A673 (cell line): ENCODE measurements at regions not wholly inside any gene's neighbourhood (a gene's known extent, or its start where the extent isn't known, plus 50 kb on each side); places are given as distances from the start of the nearest gene placed in this dataset.

Experiments
- EZH2 ChIP-seq: fragments of 200-600 bp; sonication (generic); IDR thresholded peaks from 2 replicates; pipeline ENCODE4 v1.6.1; 2017; ENCODE audit warnings: borderline replicate concordance, low read depth, mild to moderate bottlenecking, mixed read lengths, antibody characterized with exemption, low read length; ENCODE audit not compliant: poor library complexity, severe bottlenecking
- TF ChIP-seq, protein P1 (sequence below): fragments of 300-800, 200-600 bp; sonication (generic); conservative IDR thresholded peaks from 2 replicates; pipeline ENCODE4 v1.5.1; 2017; ENCODE audit warnings: low read depth, mild to moderate bottlenecking, antibody characterized with exemption, low read length, moderate library complexity, mixed read lengths

DNA sequence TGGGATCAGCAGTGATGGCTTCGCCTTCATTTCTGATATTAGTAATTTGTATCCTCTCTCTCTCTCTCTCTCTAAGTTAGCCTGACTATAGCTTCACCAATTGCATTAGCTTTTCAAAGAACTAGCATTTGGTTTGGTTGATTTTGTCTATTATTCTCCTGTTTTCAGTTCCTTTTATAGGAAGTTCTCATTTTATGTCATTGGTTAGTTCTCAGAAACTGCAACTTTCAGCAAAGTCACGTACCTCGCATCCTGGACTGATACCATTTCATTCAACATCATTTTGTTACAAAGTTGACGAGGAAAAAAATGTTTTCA lies 450.8 kb downstream of the EIPR1 start:
- TF ChIP-seq, protein P1, sequence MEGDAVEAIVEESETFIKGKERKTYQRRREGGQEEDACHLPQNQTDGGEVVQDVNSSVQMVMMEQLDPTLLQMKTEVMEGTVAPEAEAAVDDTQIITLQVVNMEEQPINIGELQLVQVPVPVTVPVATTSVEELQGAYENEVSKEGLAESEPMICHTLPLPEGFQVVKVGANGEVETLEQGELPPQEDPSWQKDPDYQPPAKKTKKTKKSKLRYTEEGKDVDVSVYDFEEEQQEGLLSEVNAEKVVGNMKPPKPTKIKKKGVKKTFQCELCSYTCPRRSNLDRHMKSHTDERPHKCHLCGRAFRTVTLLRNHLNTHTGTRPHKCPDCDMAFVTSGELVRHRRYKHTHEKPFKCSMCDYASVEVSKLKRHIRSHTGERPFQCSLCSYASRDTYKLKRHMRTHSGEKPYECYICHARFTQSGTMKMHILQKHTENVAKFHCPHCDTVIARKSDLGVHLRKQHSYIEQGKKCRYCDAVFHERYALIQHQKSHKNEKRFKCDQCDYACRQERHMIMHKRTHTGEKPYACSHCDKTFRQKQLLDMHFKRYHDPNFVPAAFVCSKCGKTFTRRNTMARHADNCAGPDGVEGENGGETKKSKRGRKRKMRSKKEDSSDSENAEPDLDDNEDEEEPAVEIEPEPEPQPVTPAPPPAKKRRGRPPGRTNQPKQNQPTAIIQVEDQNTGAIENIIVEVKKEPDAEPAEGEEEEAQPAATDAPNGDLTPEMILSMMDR, result no peak
- no peak for TF ChIP-seq EZH2
